Activated B cell treated with CpG ODN at 0.5 μM for 24 hours (primary cell): ENCODE measurements at regions not wholly inside any gene's neighbourhood (a gene's known extent, or its start where the extent isn't known, plus 50 kb on each side); places are given as distances from the start of the nearest gene placed in this dataset.

Source experiments
- ATAC-seq: fragments of 200-7000 bp; cut with Tn5 transposase; one replicate; pipeline ENCODE4 v1.10.0; 2021; ENCODE audit warnings: low read depth, mild to moderate bottlenecking, moderate library complexity
- CTCF ChIA-PET: fragments of 350-600 bp; sonication (Branson Sonifier 250); formaldehyde crosslinking; loops from one replicate; lab custom pipeline; 2021; ENCODE audit warnings: antibody characterized with exemption; lab: Charles Lee
- POLR2A ChIA-PET: fragments of 350-600 bp; sonication (Branson Sonifier 250); formaldehyde crosslinking; loops from one replicate; lab custom pipeline; 2021; ENCODE audit warnings: antibody characterized with exemption; lab: Charles Lee
- DNase-seq: peaks from one replicate; pipeline ENCODE4 v3.0.0; 2022
- H3K27ac Mint-ChIP-seq: one replicate; pipeline ENCODE4 v1.8.0; 2020; ENCODE audit warnings: mixed read lengths
- H3K27me3 Mint-ChIP-seq: one replicate; pipeline ENCODE4 v1.8.0; 2021; ENCODE audit warnings: mixed read lengths
- H3K36me3 Mint-ChIP-seq: one replicate; pipeline ENCODE4 v1.8.0; 2021; ENCODE audit warnings: low read depth, mixed read lengths
- H3K4me1 Mint-ChIP-seq: one replicate; pipeline ENCODE4 v1.8.0; 2021; ENCODE audit warnings: mixed read lengths
- H3K4me3 Mint-ChIP-seq: one replicate; pipeline ENCODE4 v1.8.0; 2020; ENCODE audit warnings: mild to moderate bottlenecking, mixed read lengths
- H3K9me3 Mint-ChIP-seq: one replicate; pipeline ENCODE4 v1.8.0; 2020; ENCODE audit warnings: mixed read lengths
- CTCF ChIP-seq: fragments of 200-600 bp; IDR thresholded peaks from one replicate; pipeline ENCODE4 v1.8.0; 2022; ENCODE audit warnings: antibody characterized with exemption, mild to moderate bottlenecking
- intact Hi-C: fragments of 100-400 bp; cut with micrococcal nuclease; formaldehyde crosslinking; loops from one replicate; pipeline ENCODE4 v1.15.1; 2024

DNA sequence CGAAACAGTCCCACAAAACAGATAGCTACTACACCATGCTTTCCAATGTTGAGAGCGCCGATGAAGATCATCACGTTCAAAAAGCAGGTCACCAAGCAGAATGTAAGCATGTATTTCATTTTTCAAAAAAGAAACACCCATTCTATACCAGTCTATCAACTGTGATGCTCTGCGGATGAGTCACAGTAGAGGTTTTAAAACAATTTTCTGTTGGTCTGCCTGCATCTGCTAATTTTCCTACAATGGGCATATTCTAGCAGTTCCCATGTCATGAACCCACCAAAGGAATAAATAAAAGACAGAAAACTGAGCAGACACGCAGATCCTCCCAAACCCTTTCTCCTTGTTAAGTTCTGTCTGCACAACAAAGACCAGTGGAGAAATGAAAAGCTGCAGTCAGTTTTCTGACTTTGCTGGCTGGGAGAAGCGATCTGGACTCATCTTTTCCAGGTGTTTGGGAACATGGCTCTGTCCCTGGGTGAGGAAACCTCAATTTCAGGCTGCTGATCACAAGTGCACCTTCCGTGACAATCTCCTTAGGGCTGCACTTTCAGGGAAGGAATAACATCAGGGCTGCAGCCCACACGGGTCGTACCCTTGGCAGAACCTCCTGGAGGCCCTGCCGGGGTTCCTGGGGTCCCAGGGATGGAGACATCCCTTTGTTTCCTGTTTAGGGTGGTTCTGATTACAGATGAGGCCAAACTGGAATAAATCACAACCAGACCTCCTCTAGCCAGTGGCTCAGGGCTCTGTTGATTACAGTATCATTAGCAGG is 200.1 kb downstream of the BMP7 start:
- TF ChIP-seq CTCF = no peak
- Mint-ChIP-seq H3K27ac (no peak overlapping the region), H3K4me1 (no peaks in the 10 kb centered on the region), H3K36me3 (no peaks in the 10 kb centered on the region), H3K27me3 (peaks cover 39% of the 10 kb centered on the region), H3K4me3 (no peak overlapping the region), H3K9me3 (no peaks in the 10 kb centered on the region)
- intact Hi-C loops = no loop called here
- CTCF ChIA-PET = no interaction called here
- DNase-seq (no peak), ATAC-seq (no peak)
- POLR2A ChIA-PET = no interaction called here

- POLR2A ChIA-PET = no interaction called here
- no peak overlapping the region for H3K27ac Mint-ChIP-seq
- TF ChIP-seq CTCF = no peak
- intact Hi-C loops = no loop called here
- H3K4me1 Mint-ChIP-seq = no peaks in the 10 kb centered on the region
- peaks cover 39% of the 10 kb centered on the region for H3K27me3 Mint-ChIP-seq
- no peaks in the 10 kb centered on the region for H3K9me3 Mint-ChIP-seq
- DNase-seq (no peak), ATAC-seq (no peak)
- CTCF ChIA-PET = no interaction called here
- no peak overlapping the region for H3K4me3 Mint-ChIP-seq
- no peaks in the 10 kb centered on the region for H3K36me3 Mint-ChIP-seq
Observed at GRCh38 chr20:57069442-57069841, 197.0 kb downstream of the BMP7 start.

DNA sequence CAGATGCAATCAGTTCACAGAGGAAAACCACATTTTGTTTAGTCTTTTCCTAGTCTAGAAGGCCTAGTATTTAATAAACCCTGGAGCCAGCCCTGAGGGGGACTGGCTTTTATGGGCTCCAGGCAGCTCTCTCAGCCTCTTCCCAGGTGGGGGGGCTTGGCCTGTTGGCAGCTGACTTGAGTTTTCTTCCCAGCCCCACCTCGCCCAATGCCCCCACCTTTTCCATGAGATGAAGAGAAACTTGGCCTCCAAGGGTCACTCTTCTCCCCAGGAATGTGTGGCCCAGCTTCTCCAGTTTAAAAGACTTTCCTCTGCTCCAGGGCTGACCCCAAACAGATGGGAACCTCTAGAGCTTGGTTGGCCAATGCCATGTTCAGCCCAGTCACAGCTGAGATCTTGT is 196.1 kb downstream of the BMP7 start:
- no peak for TF ChIP-seq CTCF
- DNase-seq = no peak
- no peak overlapping the region for H3K27ac Mint-ChIP-seq

DNA sequence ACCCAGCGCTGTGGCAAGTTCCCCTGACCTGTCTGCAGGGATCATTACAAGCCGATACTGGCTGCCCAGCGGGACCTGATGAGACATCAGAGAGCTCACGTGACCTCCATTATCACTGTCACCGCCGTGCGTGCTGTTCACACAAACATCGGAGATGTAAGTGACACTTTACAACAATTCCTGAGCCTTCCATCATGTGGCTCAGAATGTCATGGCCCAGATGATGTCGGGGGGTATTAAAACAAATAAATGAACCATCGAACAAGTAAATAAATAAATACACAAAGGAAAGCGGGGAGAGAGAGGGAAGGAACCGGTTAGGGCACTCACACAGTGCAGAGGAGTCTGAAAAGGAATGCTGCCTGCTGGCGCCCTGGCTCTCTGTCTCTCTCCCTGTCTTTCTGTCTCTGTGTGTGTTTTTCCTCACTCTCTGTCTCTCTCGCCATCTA is 195.1 kb downstream of the BMP7 start:
- H3K4me1 Mint-ChIP-seq = no peaks in the 10 kb centered on the region
- DNase-seq (no peak), ATAC-seq (no peak)
- H3K9me3 Mint-ChIP-seq = no peaks in the 10 kb centered on the region
- intact Hi-C loops = no loop called here
- CTCF ChIA-PET = no interaction called here
- POLR2A ChIA-PET = no interaction called here
- no peak for TF ChIP-seq CTCF
- no peaks in the 10 kb centered on the region for H3K36me3 Mint-ChIP-seq
- H3K4me3 Mint-ChIP-seq = no peak overlapping the region
- H3K27me3 Mint-ChIP-seq = peaks cover 38% of the 10 kb centered on the region
- H3K27ac Mint-ChIP-seq = no peak overlapping the region

More for the DNA sequence above, 196.1 kb downstream of the BMP7 start:
- Mint-ChIP-seq H3K36me3 (no peaks in the 10 kb centered on the region), H3K9me3 (no peaks in the 10 kb centered on the region), H3K4me1 (no peaks in the 10 kb centered on the region), H3K4me3 (no peak overlapping the region), H3K27me3 (peaks cover 41% of the 10 kb centered on the region)
- no peak for ATAC-seq
- ChIA-PET CTCF (no interaction called here), POLR2A (no interaction called here)
- intact Hi-C loops = no loop called here

DNA sequence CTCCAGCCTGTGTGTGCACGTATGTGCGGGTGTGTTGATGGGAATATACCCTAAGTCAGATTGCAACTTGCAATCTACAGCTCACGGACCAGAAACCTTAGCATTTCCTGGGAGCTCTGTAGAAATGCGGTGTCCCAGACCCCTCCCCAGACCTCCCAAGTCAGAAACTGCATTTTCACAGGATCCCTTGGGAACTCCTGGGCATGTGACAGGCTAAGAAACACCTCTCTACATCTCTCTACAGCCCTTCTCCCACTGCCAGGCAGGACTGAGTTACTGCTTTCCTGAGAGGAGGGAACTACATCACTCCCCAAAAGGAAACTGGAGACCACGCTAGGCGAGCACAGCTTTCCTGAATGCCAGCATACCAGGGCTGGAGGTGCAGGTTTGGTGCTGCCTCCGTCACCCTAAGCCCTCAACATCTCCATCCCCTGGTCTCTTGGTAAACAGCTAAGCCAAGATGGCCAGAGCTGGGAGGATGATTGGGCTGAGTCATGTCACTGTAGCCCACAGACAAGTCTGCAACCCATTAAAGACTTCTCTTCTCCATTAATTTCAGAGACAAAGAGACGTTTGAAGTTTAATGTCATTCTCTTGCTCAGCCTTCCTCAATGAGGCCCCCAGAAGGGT is 194.4 kb downstream of the BMP7 start:
- Mint-ChIP-seq H3K4me1 (no peaks in the 10 kb centered on the region), H3K36me3 (no peaks in the 10 kb centered on the region), H3K9me3 (peaks cover 3% of the 10 kb centered on the region), H3K27me3 (peaks cover 34% of the 10 kb centered on the region), H3K27ac (no peak overlapping the region), H3K4me3 (no peak overlapping the region)
- intact Hi-C loops = no loop called here
- ChIA-PET CTCF (no interaction called here), POLR2A (no interaction called here)
- no peak for TF ChIP-seq CTCF
- ATAC-seq (no peak), DNase-seq (no peak)
